ENCODE measurements at regions not wholly inside any gene's neighbourhood (a gene's known extent, or its start where the extent isn't known, plus 50 kb on each side); places are given as distances from the start of the nearest gene placed in this dataset.
"Not testable (repeated sequence)": the region's sequence is repeated elsewhere in the genome, so short reads cannot be mapped to it uniquely, and the experiment has no call there.

- no peak overlapping the region for H3K27ac Mint-ChIP-seq
- H3K36me3 Mint-ChIP-seq, result no peaks in the 10 kb centered on the region
- DNase-seq (ENCODE audit: low spot score in 2 of 2) (no peak), ATAC-seq (no peak)
- H3K9me3 Mint-ChIP-seq, result peaks cover 0 to 5% of the 10 kb centered on the region in 2 donors
Observed at GRCh38 chr13:103607995-103608394, 541.8 kb upstream of the SLC10A2 start.

- DNase-seq (ENCODE audit: low spot score in 2 of 2) (no peak), ATAC-seq (no peak)
- Mint-ChIP-seq H3K9me3 (peaks cover 0 to 5% of the 10 kb centered on the region in 2 donors), H3K27ac (no peak overlapping the region), H3K36me3 (no peaks in the 10 kb centered on the region)
Observed at GRCh38 chr13:103605546-103606326, 539.5 kb upstream of the SLC10A2 start.

GRCh38 chr13:103599870-103600269 is 533.7 kb upstream of the SLC10A2 start:
- not testable (repeated sequence) for ATAC-seq; H3K36me3 Mint-ChIP-seq; H3K27ac Mint-ChIP-seq; DNase-seq (ENCODE audit: low spot score in 2 of 2); H3K9me3 Mint-ChIP-seq

GRCh38 chr13:103598671-103599070 is 532.5 kb upstream of the SLC10A2 start:
- ATAC-seq (no peak), DNase-seq (ENCODE audit: low spot score in 2 of 2) (no peak)
- no peaks in the 10 kb centered on the region for H3K9me3 Mint-ChIP-seq
- H3K36me3 Mint-ChIP-seq, result no peaks in the 10 kb centered on the region
- H3K27ac Mint-ChIP-seq, result no peak overlapping the region

- DNase-seq (ENCODE audit: low spot score in 2 of 2) (no peak), ATAC-seq (no peak)
- H3K9me3 Mint-ChIP-seq, result peaks cover 5 to 13% of the 10 kb centered on the region in 2 donors
- no peak overlapping the region for H3K27ac Mint-ChIP-seq
- no peaks in the 10 kb centered on the region for H3K36me3 Mint-ChIP-seq
Observed at GRCh38 chr13:103573446-103573845, 507.2 kb upstream of the SLC10A2 start.

- Mint-ChIP-seq H3K27ac (no peak overlapping the region), H3K36me3 (no peaks in the 10 kb centered on the region), H3K9me3 (peaks cover 3 to 17% of the 10 kb centered on the region in 2 donors)
- ATAC-seq, result no peak
- DNase-seq (ENCODE audit: low spot score in 2 of 2), result no peak
Observed at GRCh38 chr13:103568314-103568713, 502.1 kb upstream of the SLC10A2 start.

GRCh38 chr13:103557878-103558277 is 491.7 kb upstream of the SLC10A2 start:
- no peak overlapping the region for H3K27ac Mint-ChIP-seq
- H3K36me3 Mint-ChIP-seq, result no peaks in the 10 kb centered on the region
- ATAC-seq, result no peak
- DNase-seq (ENCODE audit: low spot score in 2 of 2), result no peak
- H3K9me3 Mint-ChIP-seq, result peaks cover 10 to 12% of the 10 kb centered on the region in 2 donors

- no peak overlapping the region for H3K27ac Mint-ChIP-seq
- DNase-seq (ENCODE audit: low spot score in 2 of 2) (no peak), ATAC-seq (no peak)
- peaks cover 10 to 12% of the 10 kb centered on the region in 2 donors for H3K9me3 Mint-ChIP-seq
- H3K36me3 Mint-ChIP-seq, result no peaks in the 10 kb centered on the region
Observed at GRCh38 chr13:103556681-103557080, 490.5 kb upstream of the SLC10A2 start.

- Mint-ChIP-seq H3K9me3 (peaks cover 33 to 39% of the 10 kb centered on the region in 2 donors), H3K27ac (no peak overlapping the region), H3K36me3 (peaks cover 0 to 21% of the 10 kb centered on the region in 2 donors)
- no peak for ATAC-seq
- DNase-seq (ENCODE audit: low spot score in 2 of 2), result no peak
Observed at GRCh38 chr13:103547914-103548313, 481.7 kb upstream of the SLC10A2 start.

- H3K36me3 Mint-ChIP-seq, result peaks cover 0 to 25% of the 10 kb centered on the region in 2 donors
- peaks cover 38 to 47% of the 10 kb centered on the region in 2 donors for H3K9me3 Mint-ChIP-seq
- DNase-seq (ENCODE audit: low spot score in 2 of 2), result no peak
- no peak overlapping the region for H3K27ac Mint-ChIP-seq
- no peak for ATAC-seq
Observed at GRCh38 chr13:103546271-103546670, 480.1 kb upstream of the SLC10A2 start.

- Mint-ChIP-seq H3K36me3 (peaks cover 0 to 17% of the 10 kb centered on the region in 2 donors), H3K9me3 (peaks cover 28 to 43% of the 10 kb centered on the region in 2 donors), H3K27ac (no peak overlapping the region)
- DNase-seq (ENCODE audit: low spot score in 2 of 2) (no peak), ATAC-seq (no peak)
Observed at GRCh38 chr13:103542648-103543047, 476.4 kb upstream of the SLC10A2 start.

GRCh38 chr13:103540382-103540765 is 474.2 kb upstream of the SLC10A2 start:
- Mint-ChIP-seq H3K36me3 (peaks cover 0 to 17% of the 10 kb centered on the region in 2 donors), H3K9me3 (peaks cover 22 to 30% of the 10 kb centered on the region in 2 donors), H3K27ac (no peak overlapping the region)
- DNase-seq (ENCODE audit: low spot score in 2 of 2), result no peak
- no peak for ATAC-seq

- Mint-ChIP-seq H3K27ac (no peak overlapping the region), H3K9me3 (peaks cover 17 to 26% of the 10 kb centered on the region in 2 donors), H3K36me3 (peaks cover 0 to 13% of the 10 kb centered on the region in 2 donors)
- ATAC-seq, result no peak
- no peak for DNase-seq (ENCODE audit: low spot score in 2 of 2)
Observed at GRCh38 chr13:103539721-103540381, 473.6 kb upstream of the SLC10A2 start.

- H3K27ac Mint-ChIP-seq, result no peak overlapping the region
- H3K9me3 Mint-ChIP-seq, result peaks cover 16 to 25% of the 10 kb centered on the region in 2 donors
- ATAC-seq, result no peak
- no peak for DNase-seq (ENCODE audit: low spot score in 2 of 2)
- peaks cover 0 to 8% of the 10 kb centered on the region in 2 donors for H3K36me3 Mint-ChIP-seq
Observed at GRCh38 chr13:103539265-103539664, 473.0 kb upstream of the SLC10A2 start.

GRCh38 chr13:103537616-103538015 is 471.4 kb upstream of the SLC10A2 start:
- ATAC-seq (no peak), DNase-seq (ENCODE audit: low spot score in 2 of 2) (no peak)
- peaks cover 0 to under 1% of the 10 kb centered on the region in 2 donors for H3K36me3 Mint-ChIP-seq
- H3K9me3 Mint-ChIP-seq, result peaks cover 13 to 20% of the 10 kb centered on the region in 2 donors
- H3K27ac Mint-ChIP-seq, result no peak overlapping the region

GRCh38 chr13:103531278-103531677 is 465.1 kb upstream of the SLC10A2 start:
- no peak for DNase-seq (ENCODE audit: low spot score in 2 of 2)
- H3K36me3 Mint-ChIP-seq, result no peaks in the 10 kb centered on the region
- H3K9me3 Mint-ChIP-seq, result peaks cover 11 to 15% of the 10 kb centered on the region in 2 donors
- no peak for ATAC-seq
- no peak overlapping the region for H3K27ac Mint-ChIP-seq

GRCh38 chr13:103528437-103528836 is 462.2 kb upstream of the SLC10A2 start:
- DNase-seq (ENCODE audit: low spot score in 2 of 2), result no peak
- H3K9me3 Mint-ChIP-seq, result peaks cover 3 to 7% of the 10 kb centered on the region in 2 donors
- H3K36me3 Mint-ChIP-seq, result no peaks in the 10 kb centered on the region
- H3K27ac Mint-ChIP-seq, result no peak overlapping the region
- no peak for ATAC-seq

- ATAC-seq, result no peak
- no peak for DNase-seq (ENCODE audit: low spot score in 2 of 2)
- Mint-ChIP-seq H3K9me3 (no peaks in the 10 kb centered on the region), H3K36me3 (no peaks in the 10 kb centered on the region), H3K27ac (no peak overlapping the region)
Observed at GRCh38 chr13:103525530-103525929, 459.3 kb upstream of the SLC10A2 start.

Data from activated naive CD4-positive, alpha-beta T cell treated with anti-CD3 and anti-CD28 coated beads, Interleukin-2, amount 50 U/mL, for 72 hours (primary cell).